Hematopoietic multipotent progenitor cell (in vitro differentiated cells): ENCODE measurements at regions not wholly inside any gene's neighbourhood (a gene's known extent, or its start where the extent isn't known, plus 50 kb on each side); places are given as distances from the start of the nearest gene placed in this dataset.
"Not testable (repeated sequence)": the region's sequence is repeated elsewhere in the genome, so short reads cannot be mapped to it uniquely, and the experiment has no call there.

Experiments used
- DNase-seq, 3 donors: peaks; one replicate each; pipeline ENCODE4 v3.0.0-alpha.2; 2011 to 2015; ENCODE audit warnings: low read depth in 2 of 3, low spot score in 2 of 3

DNA sequence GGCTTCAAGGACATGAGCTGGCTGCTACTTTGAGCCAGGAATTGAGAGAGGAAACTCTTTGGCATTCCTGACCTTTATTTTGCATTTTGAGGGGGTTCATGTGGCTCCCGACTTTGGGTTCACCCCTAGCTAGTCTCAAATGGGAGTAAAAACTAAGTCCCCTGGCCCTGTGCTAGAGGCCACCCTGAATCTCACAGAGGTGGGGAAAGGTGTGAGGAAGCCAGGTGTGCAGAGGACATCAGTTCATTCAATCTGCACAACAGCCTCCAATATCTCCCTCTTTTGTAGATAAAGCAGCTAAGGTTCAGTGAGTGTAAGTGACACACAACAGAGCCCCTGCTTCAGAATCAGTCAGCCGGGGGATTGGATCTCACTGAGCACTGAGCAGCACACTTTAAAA is 325.7 kb downstream of the DCDC2C start:
- no peak for DNase-seq

DNA sequence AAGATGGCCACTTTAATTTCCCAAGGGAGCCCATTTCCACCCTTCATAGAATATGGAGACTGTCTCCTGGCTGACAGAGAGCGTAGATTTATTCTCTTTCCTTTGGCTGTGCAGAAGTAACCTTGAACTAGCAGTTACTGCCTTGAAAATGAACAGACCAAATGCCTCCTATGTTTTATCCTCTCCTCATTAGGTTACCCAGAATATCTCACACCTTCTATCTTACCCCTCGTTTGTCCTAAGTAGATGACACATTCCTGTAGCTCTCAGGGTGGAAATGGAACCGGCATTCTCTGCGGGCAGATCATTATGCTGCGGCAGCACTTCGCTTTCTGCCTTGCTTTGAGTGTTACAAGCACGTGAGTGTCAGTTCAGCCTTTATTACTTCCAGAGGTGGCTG is 336.5 kb downstream of the DCDC2C start:
- no peak for DNase-seq

DNA sequence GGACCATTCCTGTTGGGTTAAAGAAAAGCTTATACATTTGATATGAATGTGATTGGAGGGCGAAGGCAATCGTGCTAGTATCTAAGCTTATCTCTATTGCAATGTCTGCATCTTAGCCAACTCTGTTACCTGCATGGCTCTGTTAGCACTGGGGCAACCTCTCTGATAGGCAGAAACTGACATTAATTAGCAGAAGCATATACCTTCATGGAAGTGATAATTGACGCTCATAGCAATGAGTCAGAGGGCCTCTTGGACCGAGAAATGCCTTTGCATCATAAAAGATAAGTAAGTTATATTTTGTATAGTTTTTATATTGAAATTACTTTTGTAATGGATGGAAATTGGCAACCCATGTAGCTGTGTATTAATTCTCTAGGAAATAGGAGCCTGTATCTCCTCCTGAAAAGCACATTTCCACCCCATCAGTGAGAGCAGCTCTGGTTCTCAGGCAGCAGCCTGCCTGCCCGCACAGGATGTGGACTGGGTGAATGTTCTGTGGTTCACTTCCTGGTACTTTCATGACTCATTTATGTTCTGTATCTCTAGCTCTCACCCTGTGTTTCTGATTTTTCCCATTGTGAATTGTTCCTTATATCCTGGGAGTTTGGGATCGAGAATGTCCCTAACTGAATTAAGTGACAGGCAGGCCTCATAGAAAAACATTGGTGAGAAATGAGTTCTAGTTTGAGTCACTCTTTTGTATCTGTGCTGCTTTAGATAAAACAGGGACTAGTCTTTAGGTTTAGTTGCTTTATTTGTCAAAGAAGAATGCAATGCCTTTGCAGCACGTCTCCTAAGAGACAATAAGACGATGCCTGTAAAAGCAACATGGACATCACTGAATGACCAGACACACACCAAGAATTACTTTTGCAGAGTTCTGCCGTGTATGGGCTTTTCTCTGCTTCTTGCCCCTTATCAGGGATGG is 344.9 kb downstream of the DCDC2C start:
- peak in 2 of 3 donors; percentile 33 to 51 for DNase-seq

DNA sequence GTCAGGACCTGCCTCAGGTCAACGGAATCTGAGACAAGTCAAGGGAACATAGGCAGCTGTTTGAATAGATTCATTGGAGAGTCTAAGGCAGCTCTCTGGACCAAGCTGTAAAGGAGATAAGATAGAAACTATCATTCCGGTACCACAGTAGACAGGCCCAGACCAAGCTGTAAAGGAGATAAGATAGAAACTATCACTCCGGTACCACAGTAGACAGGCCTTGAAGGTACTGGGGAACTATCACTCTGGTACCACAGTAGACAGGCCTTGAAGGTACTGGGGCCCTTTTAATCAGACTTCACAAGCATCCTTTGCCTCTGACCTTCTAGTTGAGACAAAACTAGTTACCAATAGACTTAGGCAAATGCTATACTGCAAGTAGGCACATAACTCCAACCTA is 346.1 kb downstream of the DCDC2C start:
- DNase-seq: no peak

DNA sequence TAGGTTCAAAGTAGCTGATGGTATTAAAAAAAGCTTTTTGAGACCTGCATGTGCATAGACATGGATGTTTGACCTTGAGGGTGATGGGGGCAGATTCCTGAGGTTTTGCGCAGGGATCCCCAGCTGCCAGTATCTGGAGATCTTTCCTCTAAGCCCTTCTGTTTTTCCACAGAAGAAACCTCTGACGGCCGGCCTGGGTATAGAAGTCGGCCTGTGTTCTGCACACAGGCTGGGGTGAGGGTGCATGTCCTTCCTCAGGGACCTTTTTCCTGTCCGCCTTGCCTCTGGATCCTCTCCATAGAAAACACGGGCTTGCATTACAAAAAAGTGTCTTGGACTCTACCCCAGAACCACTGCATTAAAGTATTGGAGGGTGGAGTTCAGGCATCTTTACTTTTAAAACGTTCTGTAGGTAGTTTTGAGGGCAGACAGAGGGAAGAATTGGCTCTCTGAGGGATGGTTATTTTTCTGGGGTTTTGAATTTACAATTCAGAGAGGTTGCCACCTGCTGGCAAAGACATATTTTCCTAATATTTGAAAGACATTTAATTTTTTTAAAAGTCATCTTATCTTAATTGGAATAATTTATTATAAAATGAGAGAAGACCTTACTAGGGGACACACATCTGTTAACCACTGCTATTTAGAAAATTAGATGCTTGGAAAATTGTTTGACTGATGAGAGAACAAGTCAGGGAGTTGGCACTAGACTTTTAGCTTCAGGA is 350.6 kb downstream of the DCDC2C start:
- DNase-seq: peak in 2 of 3 donors; percentile 5 to 23

DNA sequence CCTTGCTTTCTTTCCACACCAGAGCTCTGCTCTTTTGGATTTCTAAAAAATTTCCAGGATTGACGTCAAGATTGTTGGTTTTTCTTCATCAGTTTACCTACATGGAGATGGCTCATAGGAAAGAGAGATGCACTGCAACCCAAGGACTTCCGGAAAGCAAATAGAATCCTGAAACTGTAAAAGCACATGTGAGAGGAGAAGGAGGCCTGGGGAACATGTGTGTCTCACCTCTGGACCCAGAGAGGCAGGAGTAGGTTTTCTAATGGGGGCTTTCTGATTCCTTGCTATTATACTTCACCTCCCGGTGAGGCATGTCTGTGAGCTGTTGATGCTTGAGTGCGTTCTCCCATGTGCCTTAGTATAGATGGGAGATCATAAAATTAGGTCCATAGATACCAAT is 362.8 kb downstream of the DCDC2C start:
- DNase-seq: no peak

DNA sequence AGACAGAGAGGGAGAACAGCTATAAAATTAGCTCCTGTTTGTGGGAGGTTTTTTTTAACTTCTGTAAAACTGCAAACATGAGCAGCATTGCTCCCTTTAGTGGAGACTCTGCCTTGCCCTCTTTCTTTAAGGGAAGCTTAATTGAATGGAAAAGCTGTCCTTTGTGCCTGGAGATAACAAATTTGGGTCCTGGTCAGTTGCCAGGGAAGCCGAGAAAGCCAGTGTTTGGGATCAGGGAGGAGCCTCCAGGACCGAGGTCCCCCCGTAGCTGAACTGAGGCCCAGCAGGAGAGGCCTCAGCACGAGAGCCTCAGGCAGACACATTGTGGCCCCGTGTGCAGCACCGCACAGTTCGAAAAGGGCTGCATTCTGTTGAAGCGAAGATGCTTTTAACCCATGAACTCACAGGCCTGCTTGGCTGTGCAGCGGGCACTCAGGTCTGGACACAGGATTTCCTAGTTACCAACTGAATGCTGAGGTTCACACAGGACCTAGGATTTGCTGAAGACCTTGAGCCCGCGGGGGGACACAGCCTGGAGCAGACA is 369.7 kb downstream of the DCDC2C start:
- no peak for DNase-seq

DNA sequence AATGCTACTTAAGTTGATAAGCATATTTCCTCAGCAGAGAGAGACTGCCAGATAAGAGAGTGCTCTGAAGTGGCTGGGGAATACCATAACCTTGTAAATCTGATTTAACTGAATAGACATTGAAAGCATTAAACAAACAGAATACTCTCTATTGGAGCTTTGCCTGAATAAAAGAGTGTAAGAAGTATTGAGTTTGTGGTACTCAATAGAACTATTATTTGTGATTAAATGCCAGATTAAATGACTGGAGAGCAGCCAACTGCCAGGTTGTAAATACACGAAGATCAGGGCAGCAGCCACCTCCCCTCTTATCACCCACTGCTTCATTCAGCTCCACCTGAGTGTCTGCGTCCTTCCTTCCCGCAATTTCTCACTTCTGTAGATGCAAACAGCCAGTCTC is 373.6 kb downstream of the DCDC2C start:
- DNase-seq: no peak

DNA sequence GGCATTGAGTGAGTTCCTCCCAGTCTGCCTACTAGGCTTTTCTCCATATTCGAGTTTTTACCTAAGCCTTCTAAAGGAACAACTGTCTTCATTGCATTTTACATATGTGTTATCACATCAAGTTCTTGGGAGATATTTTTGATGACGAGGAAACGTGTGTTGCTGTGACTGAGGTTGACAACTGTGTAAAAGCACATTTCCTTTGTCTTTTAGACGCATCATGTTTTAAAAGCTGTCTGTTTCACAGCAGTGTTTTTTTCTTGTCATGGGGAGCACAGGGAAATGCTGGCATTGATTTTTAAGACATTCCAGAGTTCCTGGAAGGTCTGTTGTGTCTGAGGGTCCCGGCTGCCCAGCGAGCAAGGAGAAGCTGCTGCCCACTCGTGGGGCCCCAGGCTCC is 381.8 kb downstream of the DCDC2C start:
- no peak for DNase-seq

DNA sequence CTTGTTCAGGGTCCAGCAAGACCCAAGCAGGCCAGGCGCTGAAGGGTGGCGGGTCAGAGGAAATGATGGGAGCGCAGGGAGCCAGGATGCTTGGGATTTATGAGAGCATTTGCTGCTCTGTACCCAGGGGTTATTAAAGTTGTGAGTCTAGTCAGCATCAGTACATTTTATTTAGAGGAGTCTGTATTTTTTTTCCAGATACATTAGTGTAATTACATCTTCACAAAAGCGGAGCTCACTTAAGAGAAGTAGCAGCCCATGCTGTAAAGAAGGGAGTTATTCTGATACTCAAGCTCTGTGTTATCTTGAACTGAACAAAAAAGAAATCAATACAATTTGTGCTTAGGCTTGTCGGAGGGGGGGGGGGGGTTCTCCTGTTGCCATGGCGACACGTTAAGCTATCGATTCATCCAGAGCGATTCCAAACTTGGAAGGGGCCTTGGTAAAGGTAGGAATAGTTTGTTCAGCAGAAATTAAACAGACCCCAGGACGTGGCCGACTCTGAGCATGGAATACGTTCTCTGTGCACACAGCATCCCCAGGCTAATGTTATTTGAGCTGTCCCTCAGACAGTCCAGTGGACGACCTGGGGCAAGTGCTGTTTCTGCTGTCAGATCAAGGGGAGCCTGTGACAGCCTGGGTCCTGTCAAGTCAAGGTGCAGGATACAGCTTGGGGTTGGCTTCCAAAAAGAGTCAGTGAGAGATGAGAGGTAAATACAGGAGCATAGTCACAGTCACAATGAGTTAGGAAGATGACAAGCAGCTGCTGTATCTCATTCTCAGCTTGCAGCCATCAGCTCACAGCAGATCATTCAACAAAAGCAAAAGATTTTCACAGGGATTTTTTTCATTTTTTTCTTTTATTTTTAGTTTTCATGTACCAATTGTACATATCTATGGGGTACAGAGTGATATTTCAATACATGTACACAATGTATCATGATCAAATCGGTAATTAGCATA is 387.6 kb downstream of the DCDC2C start:
- DNase-seq: no peak

DNA sequence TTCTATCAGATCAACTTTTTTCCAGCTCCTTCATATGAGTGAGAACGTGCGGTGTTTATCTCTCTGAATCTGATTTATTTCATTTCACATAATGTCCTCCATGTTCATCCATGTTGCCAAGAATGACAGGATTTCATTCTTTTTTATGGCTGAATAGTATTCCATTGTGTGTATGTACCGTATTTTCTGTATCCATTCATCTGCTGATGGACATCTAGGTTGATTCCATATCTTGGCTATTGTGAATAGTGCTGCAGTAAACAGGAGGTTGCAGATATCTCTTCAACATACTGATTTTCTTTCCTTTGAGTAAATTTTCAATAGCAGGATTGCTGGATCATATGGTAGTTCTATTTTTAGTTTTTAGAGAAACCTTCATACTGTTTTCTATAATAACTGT is 388.5 kb downstream of the DCDC2C start:
- no peak for DNase-seq

DNA sequence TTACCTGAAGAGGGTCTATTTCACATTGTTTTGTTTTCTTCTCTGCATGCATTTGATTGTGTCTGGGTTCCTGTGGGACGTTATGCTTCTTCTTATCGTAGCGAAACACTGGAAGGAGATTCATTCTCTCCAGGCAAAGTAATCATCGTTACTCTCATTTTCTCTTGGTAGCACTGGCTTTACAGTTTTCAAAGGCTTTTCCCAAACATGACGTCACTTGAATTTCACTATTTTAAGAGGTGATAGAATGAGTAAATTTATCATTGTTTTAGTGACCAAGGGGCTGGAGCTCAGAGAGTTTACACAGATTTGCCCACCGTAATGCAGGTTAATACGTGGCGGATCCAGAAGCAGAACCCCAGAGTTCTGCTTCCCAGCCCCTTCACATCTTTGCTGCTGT is 391.4 kb downstream of the DCDC2C start:
- DNase-seq: no peak

DNA sequence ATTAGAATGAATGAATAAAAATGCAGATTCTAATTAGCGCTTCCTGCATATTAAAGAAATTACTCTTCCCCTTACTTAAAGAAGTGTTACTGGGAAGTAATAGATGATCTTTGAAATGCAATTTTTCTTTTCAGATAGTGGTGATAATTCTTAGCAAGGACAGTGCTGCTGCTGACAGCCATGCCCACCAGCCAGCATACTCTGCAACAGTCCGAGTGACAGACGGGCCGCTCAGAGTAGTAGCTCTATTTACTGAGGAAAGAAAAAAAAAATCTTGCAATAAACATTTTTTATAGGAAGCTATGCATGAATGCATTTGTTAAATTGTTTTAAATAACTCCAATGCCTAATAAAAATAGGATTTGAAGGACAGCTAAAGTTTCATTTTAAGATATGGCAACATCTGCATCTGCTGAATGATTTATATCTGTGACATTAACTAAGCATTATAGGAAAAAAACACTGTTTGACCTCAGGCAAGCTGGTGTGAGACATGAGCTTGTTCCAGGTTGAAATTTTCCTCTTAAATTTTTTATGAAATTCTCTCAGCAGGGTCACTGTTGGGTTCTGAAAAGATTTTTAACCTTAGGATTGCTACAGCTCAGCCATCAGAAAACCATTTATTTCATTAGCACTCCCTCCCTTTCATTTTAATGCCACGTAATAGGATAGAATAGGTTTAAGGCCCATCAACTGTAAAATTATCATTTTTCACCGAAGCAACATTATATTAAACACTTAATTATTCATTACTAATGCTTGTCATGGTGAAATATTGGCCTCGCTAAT is 393.8 kb downstream of the DCDC2C start:
- no peak for DNase-seq

DNA sequence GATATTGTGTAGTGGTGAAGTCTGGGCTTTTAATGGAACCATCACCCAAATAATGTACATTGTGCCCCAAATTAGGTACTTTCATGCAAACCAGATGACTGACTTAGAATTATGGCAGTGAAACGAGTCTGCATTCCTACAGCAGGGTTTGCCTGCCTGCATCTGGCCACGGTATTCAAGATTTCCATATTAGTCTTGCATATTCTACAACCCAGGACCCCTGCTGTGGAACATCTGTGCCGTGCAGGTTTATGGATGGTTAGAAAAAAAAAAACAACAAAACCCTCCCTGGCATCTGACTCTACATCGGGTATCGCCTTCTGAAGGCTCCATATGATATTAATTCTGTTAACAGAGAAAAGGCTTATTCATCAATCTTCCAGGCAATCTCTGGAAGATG is 394.8 kb downstream of the DCDC2C start:
- no peak for DNase-seq

DNA sequence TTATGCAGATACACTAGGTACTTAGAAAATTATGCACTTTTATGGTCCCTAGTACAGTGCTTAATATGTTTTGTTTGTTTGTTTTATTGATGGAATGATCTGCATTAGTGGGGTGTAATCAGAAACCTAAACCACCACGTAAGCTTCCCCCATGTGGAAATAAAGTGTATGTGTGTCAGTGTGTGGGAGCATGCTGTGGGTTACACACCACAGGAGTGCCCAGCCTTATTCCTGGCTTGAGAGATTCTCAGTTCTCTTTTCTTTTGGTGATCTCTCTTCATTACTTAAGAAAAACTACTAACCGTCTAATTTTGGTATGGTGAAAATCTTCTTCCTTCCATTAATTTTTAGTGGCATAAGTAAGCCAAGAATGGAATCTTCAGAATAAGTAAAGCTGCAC is 398.6 kb downstream of the DCDC2C start:
- DNase-seq: no peak

DNA sequence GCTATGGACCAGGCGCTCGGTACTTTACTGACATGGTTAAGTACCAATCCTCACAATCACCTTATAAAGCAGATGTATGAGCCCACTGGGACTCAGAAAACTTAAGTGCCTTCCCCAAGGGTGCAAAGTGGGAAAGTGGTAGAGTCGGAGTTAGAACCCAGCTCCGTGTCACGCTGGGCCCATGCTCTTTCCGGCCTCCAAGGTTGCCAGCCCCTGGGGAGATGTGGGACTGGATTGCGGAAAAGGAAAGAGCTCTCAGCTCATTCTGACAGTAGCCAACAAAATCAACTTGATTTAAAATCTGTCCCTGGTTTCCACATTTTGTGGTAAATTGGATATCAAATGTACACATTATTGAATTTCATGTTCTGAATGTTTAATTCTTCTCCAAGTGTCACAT is 403.8 kb downstream of the DCDC2C start:
- DNase-seq: no peak

DNA sequence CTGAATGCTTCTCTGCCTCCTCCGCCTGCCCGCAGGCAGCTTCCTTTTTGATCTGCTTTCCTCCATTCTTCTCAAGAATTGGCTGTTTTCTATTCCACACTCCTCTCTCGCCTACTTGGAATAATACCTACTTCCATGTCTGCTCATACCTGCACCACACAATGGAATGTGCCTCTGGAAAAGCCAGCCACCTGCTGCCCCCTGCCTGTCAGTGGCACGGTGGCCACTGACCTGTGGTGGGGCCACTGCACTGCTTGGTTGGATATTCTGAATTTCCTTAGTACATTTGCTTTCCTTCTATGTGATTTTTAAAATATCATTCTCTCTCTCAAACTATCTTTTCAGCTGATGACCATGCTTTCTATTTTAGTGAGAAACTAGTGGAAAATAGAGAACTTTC is 406.9 kb downstream of the DCDC2C start:
- DNase-seq: no peak

DNA sequence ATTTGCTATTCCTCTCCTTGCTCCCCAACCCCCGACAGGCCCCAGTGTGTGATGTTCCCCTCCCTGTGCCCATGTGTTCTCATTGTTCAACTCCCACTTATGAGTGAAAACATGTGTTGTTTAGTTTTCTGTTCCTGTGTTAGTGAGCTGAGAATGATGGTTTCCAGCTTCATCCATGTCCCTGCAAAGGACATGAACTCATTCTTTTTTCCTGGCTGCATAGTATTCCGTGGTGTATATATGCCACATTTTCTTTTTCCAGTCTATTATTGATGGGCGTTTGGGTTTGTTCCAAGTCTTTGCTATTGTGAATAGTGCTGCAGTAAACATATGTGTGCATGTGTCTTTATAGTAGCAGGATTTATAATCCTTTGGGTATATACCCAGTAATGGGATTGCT is 412.1 kb downstream of the DCDC2C start:
- not testable (repeated sequence) for DNase-seq

DNA sequence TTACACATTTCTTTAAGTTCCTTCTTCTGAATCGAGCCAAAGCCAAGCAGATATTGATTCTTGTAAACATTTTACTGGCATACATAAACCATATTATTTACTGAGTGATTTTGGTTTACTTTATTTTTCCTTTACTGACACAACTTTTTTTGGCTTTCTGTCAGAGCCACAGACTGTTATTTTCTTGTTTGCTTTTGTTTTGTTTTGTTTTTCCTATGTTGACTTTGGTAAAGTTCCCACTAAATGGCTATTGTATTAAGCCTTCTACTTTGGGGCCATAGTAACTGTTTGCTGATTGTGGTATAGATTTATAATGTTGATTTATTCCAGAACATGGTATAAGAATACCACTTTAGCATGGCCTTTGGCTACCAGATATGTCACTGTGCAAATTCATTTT is 419.4 kb downstream of the DCDC2C start:
- no peak for DNase-seq

DNA sequence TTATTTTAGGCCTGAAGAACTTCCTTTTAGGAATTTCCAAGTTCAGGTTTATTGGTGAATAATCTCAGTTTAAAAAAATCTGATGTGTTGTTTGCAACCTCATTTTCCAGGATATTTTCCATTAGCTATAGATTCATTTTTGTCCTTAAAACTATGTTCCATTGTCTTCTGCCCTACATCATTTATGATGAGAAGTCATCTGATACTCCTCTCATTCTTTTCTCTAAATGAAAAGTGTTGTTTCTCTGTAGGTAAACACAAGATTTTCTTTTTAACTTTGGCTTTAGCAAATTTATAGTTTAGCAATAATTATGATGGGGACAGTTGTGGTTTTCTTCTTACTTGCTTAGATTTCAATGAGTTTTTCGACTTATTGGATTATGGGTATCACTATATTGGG is 427.3 kb downstream of the DCDC2C start:
- DNase-seq: no peak
